Osteoblast (primary cell): ENCODE measurements at regions not wholly inside any gene's neighbourhood (a gene's known extent, or its start where the extent isn't known, plus 50 kb on each side); places are given as distances from the start of the nearest gene placed in this dataset.

Experiments
- DNase-seq: peaks from one replicate; pipeline ENCODE4 v3.0.0; 2011; ENCODE audit warnings: low spot score, mixed read lengths; ENCODE audit not compliant: insufficient read length; ENCODE audit errors: missing footprints
- H2AFZ ChIP-seq: 2 replicates; pipeline ENCODE4 v1.6.0; 2011; ENCODE audit warnings: mild to moderate bottlenecking, low read length
- H3K27ac ChIP-seq: 2 replicates; pipeline ENCODE4 v1.5.1; 2011; ENCODE audit warnings: mild to moderate bottlenecking, low read depth, low read length, moderate library complexity
- H3K27me3 ChIP-seq: 2 replicates; pipeline ENCODE4 v1.6.0; 2012; ENCODE audit warnings: mild to moderate bottlenecking, control low read depth, inconsistent platforms, low read length, moderate library complexity; ENCODE audit not compliant: insufficient read depth
- H3K36me3 ChIP-seq: 2 replicates; pipeline ENCODE4 v1.5.1; 2011; ENCODE audit warnings: mild to moderate bottlenecking, low read length, control low read depth, moderate library complexity; ENCODE audit not compliant: insufficient read depth
- H3K4me1 ChIP-seq: 2 replicates; pipeline ENCODE4 v1.5.1; 2011; ENCODE audit warnings: mild to moderate bottlenecking, low read length, control low read depth, moderate library complexity; ENCODE audit not compliant: insufficient read depth
- H3K4me2 ChIP-seq: 2 replicates; pipeline ENCODE4 v1.6.0; 2011; ENCODE audit warnings: mild to moderate bottlenecking, low read length; ENCODE audit not compliant: insufficient read depth
- H3K4me3 ChIP-seq: fragments of 200-600 bp; sonication (generic); 3 replicates; pipeline ENCODE4 v1.5.1; 2012; ENCODE audit warnings: mild to moderate bottlenecking, low read length, inconsistent platforms; ENCODE audit not compliant: insufficient read depth
- H3K79me2 ChIP-seq: 2 replicates; pipeline ENCODE4 v1.6.0; 2012; ENCODE audit warnings: mild to moderate bottlenecking, low read length, control low read depth, inconsistent platforms; ENCODE audit not compliant: insufficient read depth
- H3K9me3 ChIP-seq: 2 replicates; pipeline ENCODE4 v1.5.1; 2011; ENCODE audit warnings: low read depth, low read length, control low read depth
- H4K20me1 ChIP-seq: 2 replicates; pipeline ENCODE4 v1.6.0; 2012; ENCODE audit warnings: mild to moderate bottlenecking, low read length, control low read depth; ENCODE audit not compliant: insufficient read depth
- CTCF ChIP-seq: IDR thresholded peaks from 2 replicates; pipeline ENCODE4 v1.5.1; 2011; ENCODE audit warnings: mild to moderate bottlenecking, low read depth, low read length, moderate library complexity; ENCODE audit errors: extremely low read depth

- TF ChIP-seq CTCF = no peak
- Histone ChIP-seq H3K36me3 (no peaks in the 10 kb centered on the region), H3K27me3 (no peaks in the 10 kb centered on the region), H3K27ac (no peak overlapping the region), H3K4me1 (no peaks in the 10 kb centered on the region), H3K4me2 (no peak overlapping the region), H3K4me3 (no peak overlapping the region), H4K20me1 (no peaks in the 10 kb centered on the region), H2AFZ (no peak overlapping the region), H3K9me3 (no peaks in the 10 kb centered on the region), H3K79me2 (no peaks in the 10 kb centered on the region)
- DNase-seq = no peak
These were observed 460.5 kb downstream of the TUSC7 start for GRCh38 chr3:117170094-117170493.

- no peak for DNase-seq
- Histone ChIP-seq H2AFZ (no peak overlapping the region), H3K4me3 (no peak overlapping the region), H3K9me3 (no peaks in the 10 kb centered on the region), H3K27ac (no peak overlapping the region), H3K79me2 (no peaks in the 10 kb centered on the region), H3K4me2 (no peak overlapping the region), H4K20me1 (no peaks in the 10 kb centered on the region), H3K4me1 (no peaks in the 10 kb centered on the region), H3K27me3 (no peaks in the 10 kb centered on the region), H3K36me3 (no peaks in the 10 kb centered on the region)
- no peak for TF ChIP-seq CTCF
These were observed 461.5 kb downstream of the TUSC7 start for GRCh38 chr3:117171124-117171523.

DNA sequence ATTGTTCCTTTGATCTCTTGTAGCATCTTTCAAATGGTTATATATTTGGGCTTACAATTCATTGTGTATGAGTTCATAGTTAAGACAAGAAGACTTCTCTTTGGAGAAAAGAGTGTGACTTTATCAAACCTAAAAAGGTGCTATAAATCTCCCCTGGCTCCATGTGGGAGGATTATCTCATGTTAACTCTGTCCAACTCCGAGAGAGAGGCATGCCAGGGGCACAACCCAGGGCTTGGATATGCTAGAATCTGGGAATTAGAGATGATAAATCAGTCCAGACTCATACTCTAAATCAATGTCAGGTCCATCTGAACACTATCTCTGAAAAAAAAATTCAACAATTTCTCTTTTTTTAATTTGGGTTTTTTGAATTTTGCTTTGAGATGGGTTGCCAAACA lies 462.8 kb downstream of the TUSC7 start:
- Histone ChIP-seq H3K27me3 (no peaks in the 10 kb centered on the region), H3K9me3 (no peaks in the 10 kb centered on the region)
- no peak for TF ChIP-seq CTCF

GRCh38 chr3:117181222-117181621 lies 471.6 kb downstream of the TUSC7 start:
- H3K4me2 ChIP-seq = no peak overlapping the region
- no peaks in the 10 kb centered on the region for H4K20me1 ChIP-seq
- no peak overlapping the region for H2AFZ ChIP-seq
- H3K4me3 ChIP-seq = no peak overlapping the region
- H3K9me3 ChIP-seq = no peaks in the 10 kb centered on the region
- peaks cover 14% of the 10 kb centered on the region for H3K4me1 ChIP-seq
- H3K36me3 ChIP-seq = no peaks in the 10 kb centered on the region
- H3K27ac ChIP-seq = no peak overlapping the region
- no peaks in the 10 kb centered on the region for H3K27me3 ChIP-seq
- no peaks in the 10 kb centered on the region for H3K79me2 ChIP-seq
- TF ChIP-seq CTCF = no peak
- no peak for DNase-seq

More for the DNA sequence above, 462.8 kb downstream of the TUSC7 start:
- Histone ChIP-seq H3K4me3 (no peak overlapping the region), H3K4me2 (no peak overlapping the region), H4K20me1 (no peaks in the 10 kb centered on the region), H2AFZ (no peak overlapping the region), H3K27ac (no peak overlapping the region), H3K4me1 (no peaks in the 10 kb centered on the region), H3K79me2 (no peaks in the 10 kb centered on the region), H3K36me3 (no peaks in the 10 kb centered on the region)
- no peak for DNase-seq
